ENCODE measurements at regions not wholly inside any gene's neighbourhood (a gene's known extent, or its start where the extent isn't known, plus 50 kb on each side); places are given as distances from the start of the nearest gene placed in this dataset.

DNA sequence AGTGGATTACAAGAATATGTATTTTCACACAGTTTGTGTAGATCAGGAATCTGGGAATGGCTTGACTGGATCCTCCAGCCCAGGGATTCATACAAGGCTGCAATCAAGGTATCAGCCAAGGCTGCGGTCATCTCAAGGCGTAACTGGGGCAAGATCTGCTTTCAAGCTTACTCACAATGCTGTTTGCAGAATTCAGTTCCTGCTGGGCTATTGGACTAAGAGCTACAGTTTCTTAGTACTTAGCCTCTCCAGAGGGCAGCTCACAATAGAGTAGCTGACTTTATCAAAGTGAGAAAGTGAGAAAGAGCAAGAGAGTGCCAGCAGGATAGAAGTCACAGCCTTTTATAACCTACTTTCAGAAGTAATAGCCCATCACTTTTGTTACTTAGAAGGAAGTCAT lies 211.0 kb downstream of the MAP2K6 start:
- TF ChIP-seq, protein P1, sequence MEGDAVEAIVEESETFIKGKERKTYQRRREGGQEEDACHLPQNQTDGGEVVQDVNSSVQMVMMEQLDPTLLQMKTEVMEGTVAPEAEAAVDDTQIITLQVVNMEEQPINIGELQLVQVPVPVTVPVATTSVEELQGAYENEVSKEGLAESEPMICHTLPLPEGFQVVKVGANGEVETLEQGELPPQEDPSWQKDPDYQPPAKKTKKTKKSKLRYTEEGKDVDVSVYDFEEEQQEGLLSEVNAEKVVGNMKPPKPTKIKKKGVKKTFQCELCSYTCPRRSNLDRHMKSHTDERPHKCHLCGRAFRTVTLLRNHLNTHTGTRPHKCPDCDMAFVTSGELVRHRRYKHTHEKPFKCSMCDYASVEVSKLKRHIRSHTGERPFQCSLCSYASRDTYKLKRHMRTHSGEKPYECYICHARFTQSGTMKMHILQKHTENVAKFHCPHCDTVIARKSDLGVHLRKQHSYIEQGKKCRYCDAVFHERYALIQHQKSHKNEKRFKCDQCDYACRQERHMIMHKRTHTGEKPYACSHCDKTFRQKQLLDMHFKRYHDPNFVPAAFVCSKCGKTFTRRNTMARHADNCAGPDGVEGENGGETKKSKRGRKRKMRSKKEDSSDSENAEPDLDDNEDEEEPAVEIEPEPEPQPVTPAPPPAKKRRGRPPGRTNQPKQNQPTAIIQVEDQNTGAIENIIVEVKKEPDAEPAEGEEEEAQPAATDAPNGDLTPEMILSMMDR (IDR thresholded peaks at IDR 0.05; ENCODE audit: insufficient read depth, low read depth, low read length), result no peak
- no peak for TF ChIP-seq EZH2 (IDR thresholded peaks at IDR 0.05; ENCODE audit: insufficient read depth, low read length)

Data from astrocyte (in vitro differentiated cells and primary cell).